ENCODE measurements at regions not wholly inside any gene's neighbourhood (a gene's known extent, or its start where the extent isn't known, plus 50 kb on each side); places are given as distances from the start of the nearest gene placed in this dataset.

DNA sequence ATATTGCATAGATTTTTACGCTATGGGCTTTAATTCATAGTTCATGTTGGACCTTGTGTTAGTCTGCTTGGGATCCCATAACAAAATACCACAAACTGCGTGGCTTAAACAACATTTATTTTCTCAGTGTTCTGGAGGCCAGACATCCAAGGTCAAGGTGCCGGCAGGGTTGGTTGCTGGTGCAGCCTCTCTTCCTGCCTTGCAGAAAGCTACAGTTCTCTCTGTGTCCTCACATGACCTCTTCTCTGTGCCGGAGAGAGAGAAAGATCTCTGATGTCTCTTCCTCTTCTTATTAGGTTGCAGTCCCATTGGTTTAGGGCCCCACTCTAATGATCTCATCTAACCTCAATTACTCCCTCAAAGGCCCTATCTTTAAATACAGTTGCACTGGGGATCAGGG lies 170.5 kb downstream of the IPO8 start:
- in situ Hi-C loops (cut with MboI; ENCODE audit: low sequenced_read_pairs) = no loop called here
- Histone ChIP-seq H3K4me1 (ENCODE audit: control insufficient read depth, insufficient read depth, low read length) (no peaks in the 10 kb centered on the region), H3K9me3 (ENCODE audit: control insufficient read depth, insufficient read depth, low read length) (no peaks in the 10 kb centered on the region), H2BK5ac (ENCODE audit: low read depth, low read length, poor library complexity, severe bottlenecking) (no peak overlapping the region), H3K36me3 (ENCODE audit: control insufficient read depth, insufficient read depth, low read length) (no peaks in the 10 kb centered on the region), H2AK9ac (replicated peaks; ENCODE audit: low read depth, low read length, poor library complexity) (no peak overlapping the region), H3K14ac (replicated peaks; ENCODE audit: low read depth, low read length) (no peak overlapping the region), H2BK15ac (ENCODE audit: low read depth, low read length) (no peak overlapping the region), H3K56ac (ENCODE audit: extremely low read depth, insufficient read depth, low read length) (no peak overlapping the region), H2BK20ac (ENCODE audit: low read depth, low read length) (no peak overlapping the region), H3K79me1 (ENCODE audit: low read depth in 1 of 2, low read length in 2 of 2) (no peaks in the 10 kb centered on the region), H3K9me1 (ENCODE audit: insufficient read depth, low read length) (no peaks in the 10 kb centered on the region), H3K18ac (ENCODE audit: low read depth, low read length) (no peak overlapping the region), H3K23ac (ENCODE audit: low read depth, low read length) (no peak overlapping the region), H4K20me1 (ENCODE audit: insufficient read depth, low read length) (no peaks in the 10 kb centered on the region), H4K5ac (ENCODE audit: low read depth, low read length) (no peak overlapping the region), H3K27me3 (ENCODE audit: control insufficient read depth, insufficient read depth, low read length) (no peaks in the 10 kb centered on the region), H3K27ac (ENCODE audit: insufficient read depth, low read length) (no peak overlapping the region), H3K4me3 (ENCODE audit: insufficient read depth, low read depth, low read length) (no peak overlapping the region), H3K9ac (ENCODE audit: low read depth, low read length) (no peak overlapping the region), H4K8ac (ENCODE audit: low read depth in 2 of 2, low read length in 2 of 2) (no peak overlapping the region), H2BK120ac (ENCODE audit: low read depth, low read length) (no peak overlapping the region), H2AK5ac (ENCODE audit: low read depth, low read length) (no peak overlapping the region), H3K4me2 (ENCODE audit: low read depth, low read length) (no peak overlapping the region), H3K4ac (ENCODE audit: low read depth, low read length) (no peak overlapping the region), H4K91ac (ENCODE audit: insufficient read depth, low read depth, low read length) (no peak overlapping the region), H2AFZ (replicated peaks; ENCODE audit: low read length, poor library complexity) (no peak overlapping the region)
- DNase-seq (no peak), ATAC-seq (ENCODE audit: low read depth) (no peak)
- ChIA-PET POLR2A (ENCODE audit: unreplicated experiment) (no interaction called here), CTCF (no interaction called here)
- WGBS, 2 experiments (ENCODE audit: extremely low coverage in 2 of 2, insufficient read length in 1 of 2) = no CpG with 5 or more reads among the region's 4 CpGs
- intact Hi-C loops (cut with micrococcal nuclease) = no loop called here
- BruUV-seq (replicated peaks) = no TSS peak
- dilution Hi-C loops (cut with HindIII; ENCODE audit: low sequenced_read_pairs, unreplicated experiment) = no loop called here
- TF ChIP-seq MAZ (IDR thresholded peaks at IDR 0.05; ENCODE audit: borderline replicate concordance, low read depth, low read length) (no peak), MAFK (IDR thresholded peaks at IDR 0.05; ENCODE audit: low read depth, low read length) (no peak), BHLHE40 (IDR thresholded peaks at IDR 0.05; ENCODE audit: low read depth, low read length) (no peak), NFE2L2 (IDR thresholded peaks at IDR 0.05; ENCODE audit: low read depth, low read length) (no peak), POLR2A (IDR thresholded peaks at IDR 0.05; ENCODE audit: low read depth, low read length) (no peak), CEBPB (IDR thresholded peaks at IDR 0.05; ENCODE audit: low read depth, low read length) (no peak), RCOR1 (IDR thresholded peaks at IDR 0.05; ENCODE audit: insufficient replicate concordance, low read length) (no peak), RFX5 (IDR thresholded peaks at IDR 0.05; ENCODE audit: low read depth, low read length) (no peak), CHD1 (IDR thresholded peaks at IDR 0.05; ENCODE audit: low read depth, low read length) (no peak), FOS (IDR thresholded peaks at IDR 0.05; ENCODE audit: low read depth, low read length) (no peak), RAD21 (IDR thresholded peaks at IDR 0.05; ENCODE audit: low read length) (no peak), MXI1 (IDR thresholded peaks at IDR 0.05; ENCODE audit: borderline replicate concordance, low read depth, low read length) (no peak), SMC3 (IDR thresholded peaks at IDR 0.05; ENCODE audit: low read depth, low read length) (no peak)
- TF ChIP-seq, protein P1, sequence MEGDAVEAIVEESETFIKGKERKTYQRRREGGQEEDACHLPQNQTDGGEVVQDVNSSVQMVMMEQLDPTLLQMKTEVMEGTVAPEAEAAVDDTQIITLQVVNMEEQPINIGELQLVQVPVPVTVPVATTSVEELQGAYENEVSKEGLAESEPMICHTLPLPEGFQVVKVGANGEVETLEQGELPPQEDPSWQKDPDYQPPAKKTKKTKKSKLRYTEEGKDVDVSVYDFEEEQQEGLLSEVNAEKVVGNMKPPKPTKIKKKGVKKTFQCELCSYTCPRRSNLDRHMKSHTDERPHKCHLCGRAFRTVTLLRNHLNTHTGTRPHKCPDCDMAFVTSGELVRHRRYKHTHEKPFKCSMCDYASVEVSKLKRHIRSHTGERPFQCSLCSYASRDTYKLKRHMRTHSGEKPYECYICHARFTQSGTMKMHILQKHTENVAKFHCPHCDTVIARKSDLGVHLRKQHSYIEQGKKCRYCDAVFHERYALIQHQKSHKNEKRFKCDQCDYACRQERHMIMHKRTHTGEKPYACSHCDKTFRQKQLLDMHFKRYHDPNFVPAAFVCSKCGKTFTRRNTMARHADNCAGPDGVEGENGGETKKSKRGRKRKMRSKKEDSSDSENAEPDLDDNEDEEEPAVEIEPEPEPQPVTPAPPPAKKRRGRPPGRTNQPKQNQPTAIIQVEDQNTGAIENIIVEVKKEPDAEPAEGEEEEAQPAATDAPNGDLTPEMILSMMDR (conservative IDR thresholded peaks at IDR 0.05; ENCODE audit: low read depth, low read length) = no peak
- TF ChIP-seq, protein P2, sequence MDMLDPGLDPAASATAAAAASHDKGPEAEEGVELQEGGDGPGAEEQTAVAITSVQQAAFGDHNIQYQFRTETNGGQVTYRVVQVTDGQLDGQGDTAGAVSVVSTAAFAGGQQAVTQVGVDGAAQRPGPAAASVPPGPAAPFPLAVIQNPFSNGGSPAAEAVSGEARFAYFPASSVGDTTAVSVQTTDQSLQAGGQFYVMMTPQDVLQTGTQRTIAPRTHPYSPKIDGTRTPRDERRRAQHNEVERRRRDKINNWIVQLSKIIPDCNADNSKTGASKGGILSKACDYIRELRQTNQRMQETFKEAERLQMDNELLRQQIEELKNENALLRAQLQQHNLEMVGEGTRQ (IDR thresholded peaks at IDR 0.05; ENCODE audit: low read depth, low read length) = no peak
- TF ChIP-seq, protein P3, sequence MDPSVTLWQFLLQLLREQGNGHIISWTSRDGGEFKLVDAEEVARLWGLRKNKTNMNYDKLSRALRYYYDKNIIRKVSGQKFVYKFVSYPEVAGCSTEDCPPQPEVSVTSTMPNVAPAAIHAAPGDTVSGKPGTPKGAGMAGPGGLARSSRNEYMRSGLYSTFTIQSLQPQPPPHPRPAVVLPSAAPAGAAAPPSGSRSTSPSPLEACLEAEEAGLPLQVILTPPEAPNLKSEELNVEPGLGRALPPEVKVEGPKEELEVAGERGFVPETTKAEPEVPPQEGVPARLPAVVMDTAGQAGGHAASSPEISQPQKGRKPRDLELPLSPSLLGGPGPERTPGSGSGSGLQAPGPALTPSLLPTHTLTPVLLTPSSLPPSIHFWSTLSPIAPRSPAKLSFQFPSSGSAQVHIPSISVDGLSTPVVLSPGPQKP (IDR thresholded peaks at IDR 0.05; ENCODE audit: borderline replicate concordance, low read depth, low read length) = no peak
